Endothelial cell of umbilical vein (primary cell): ENCODE measurements at regions not wholly inside any gene's neighbourhood (a gene's known extent, or its start where the extent isn't known, plus 50 kb on each side); places are given as distances from the start of the nearest gene placed in this dataset.

Experiments used
- BruUV-seq: library from RNA; stranded (reverse); fragments of 400-500 nt; replicated peaks from 2 replicates; lab custom pipeline; 2021; lab: Mats Ljungman, UMichigan
- CTCF ChIA-PET: fragments of 300-600, 350-600 bp; sonication (Branson Sonifier 250); formaldehyde crosslinking; loops from one replicate; lab custom pipeline; 2021; ENCODE audit warnings: antibody characterized with exemption, inconsistent platforms; lab: Charles Lee
- POLR2A ChIA-PET: fragments of 300-600, 350-600 bp; sonication (Branson Sonifier 250); formaldehyde crosslinking; loops from one replicate; lab custom pipeline; 2021; ENCODE audit warnings: antibody characterized with exemption, inconsistent platforms; lab: Charles Lee
- DNase-seq: peaks from one replicate; pipeline ENCODE4 v3.0.0-alpha.2; 2011; ENCODE audit warnings: low read depth, low spot score
- FAIRE-seq: peaks from 2 replicates; lab custom pipeline; 2011; peaks lifted over from hg19 to GRCh38; lab: Jason Lieb, UNC
- H2AFZ ChIP-seq: 2 replicates; pipeline ENCODE4 v1.6.0; 2012; ENCODE audit warnings: low read depth, low read length, control low read depth, inconsistent platforms
- H3K27ac ChIP-seq: 2 replicates; pipeline ENCODE4 v1.5.1; 2011; ENCODE audit warnings: low read depth, mild to moderate bottlenecking, control low read depth, low read length, moderate library complexity; ENCODE audit not compliant: insufficient read depth
- H3K27me3 ChIP-seq, 2 experiments: 2 replicates each; pipeline versions ENCODE4 v1.6.0 to v1.6.1; 2011; ENCODE audit warnings: low read length in 2 of 2, mixed read lengths in 1 of 2; ENCODE audit not compliant: control insufficient read depth in 2 of 2, insufficient read depth in 2 of 2
- H3K36me3 ChIP-seq, 2 experiments: 2 replicates in 1 of 2; 3 replicates in 1 of 2; pipeline ENCODE4 v1.5.1; 2011; ENCODE audit warnings: low read length in 2 of 2, mild to moderate bottlenecking in 1 of 2, moderate library complexity in 1 of 2; ENCODE audit not compliant: control insufficient read depth in 2 of 2, insufficient read depth in 2 of 2; ENCODE audit errors: extremely low read depth in 1 of 2
- H3K4me1 ChIP-seq: 3 replicates; pipeline ENCODE4 v1.5.1; 2011; ENCODE audit warnings: mild to moderate bottlenecking, low read length; ENCODE audit not compliant: control insufficient read depth, insufficient read depth; ENCODE audit errors: extremely low read depth
- H3K4me2 ChIP-seq: 2 replicates; pipeline ENCODE4 v1.6.1; 2011; ENCODE audit warnings: low read length, control low read depth, mixed read lengths; ENCODE audit not compliant: insufficient read depth
- H3K4me3 ChIP-seq, 3 experiments: fragments of 200-600 bp in 1 of 3; sonication (generic), shearing (Covaris generic) in 1 of 3; replicated peaks in 1 of 3; 2 replicates each; pipeline ENCODE4 v1.5.1; 2011 to 2016; ENCODE audit warnings: control low read depth in 3 of 3, low read length in 3 of 3, mild to moderate bottlenecking in 2 of 3, inconsistent platforms in 1 of 3, low read depth in 1 of 3, moderate library complexity in 1 of 3; ENCODE audit not compliant: insufficient read depth in 1 of 3
- H3K79me2 ChIP-seq: 2 replicates; pipeline ENCODE4 v1.6.0; 2012; ENCODE audit warnings: low read length, inconsistent platforms; ENCODE audit not compliant: control insufficient read depth, insufficient read depth
- H3K9ac ChIP-seq: replicated peaks from 2 replicates; pipeline ENCODE3; 2011; ENCODE audit warnings: low read length, control low read depth; ENCODE audit not compliant: insufficient read depth; ENCODE audit errors: extremely low read depth
- H3K9me1 ChIP-seq: replicated peaks from 3 replicates; pipeline ENCODE4 v1.6.0; 2011; ENCODE audit warnings: mild to moderate bottlenecking, low read length; ENCODE audit not compliant: control insufficient read depth, insufficient read depth; ENCODE audit errors: extremely low read depth
- H3K9me3 ChIP-seq: replicated peaks from 2 replicates; pipeline ENCODE4 v1.5.1; 2012; ENCODE audit warnings: low read length, inconsistent platforms; ENCODE audit not compliant: control insufficient read depth, insufficient read depth
- H4K20me1 ChIP-seq: replicated peaks from 2 replicates; pipeline ENCODE3; 2011; ENCODE audit warnings: mild to moderate bottlenecking, low read length; ENCODE audit not compliant: control insufficient read depth, insufficient read depth; ENCODE audit errors: extremely low read depth
- CTCF ChIP-seq, 2 donors: IDR thresholded peaks; 1 replicate in 1 of 2; 2 replicates in 1 of 2; pipeline ENCODE4 v1.5.1; 2011; ENCODE audit warnings: low read length in 2 of 2, mild to moderate bottlenecking in 2 of 2, moderate library complexity in 2 of 2, control low read depth in 1 of 2, inconsistent platforms in 1 of 2, low read depth in 1 of 2; ENCODE audit not compliant: insufficient read depth in 1 of 2; ENCODE audit errors: extremely low read depth in 1 of 2
- EZH2 ChIP-seq: IDR thresholded peaks from 2 replicates; pipeline ENCODE4 v1.6.1; 2012; ENCODE audit warnings: borderline replicate concordance, low read depth, mild to moderate bottlenecking, moderate library complexity, low read length, inconsistent platforms; ENCODE audit not compliant: severe bottlenecking
- FOS ChIP-seq: IDR thresholded peaks from 2 replicates; pipeline ENCODE4 v1.6.1; 2011; ENCODE audit warnings: mild to moderate bottlenecking, low read length, moderate library complexity, borderline replicate concordance; ENCODE audit not compliant: insufficient read depth
- GATA2 ChIP-seq: IDR thresholded peaks from 2 replicates; pipeline ENCODE4 v1.7.0; 2011; ENCODE audit warnings: low read depth, mild to moderate bottlenecking, moderate library complexity, mixed read lengths, low read length; ENCODE audit not compliant: insufficient read length, insufficient read depth
- JUN ChIP-seq: IDR thresholded peaks from 2 replicates; pipeline ENCODE4 v1.6.1; 2011; ENCODE audit warnings: borderline replicate concordance, low read depth; ENCODE audit not compliant: insufficient read length, insufficient read depth
- MYC ChIP-seq: IDR thresholded peaks from one replicate; pipeline ENCODE4 v1.6.1; 2011; ENCODE audit warnings: mild to moderate bottlenecking, low read depth, low read length
- POLR2A ChIP-seq: IDR thresholded peaks from 2 replicates; pipeline ENCODE4 v1.6.1; 2012; ENCODE audit warnings: low read depth, mild to moderate bottlenecking, control low read depth, low read length
- POLR2AphosphoS5 ChIP-seq: IDR thresholded peaks from 2 replicates; pipeline ENCODE4 v1.6.1; 2012; ENCODE audit warnings: low read depth, mild to moderate bottlenecking, control low read depth, low read length, moderate library complexity; ENCODE audit not compliant: insufficient read depth
- dilution Hi-C: fragments of 300-500 bp; cut with MboI; formaldehyde crosslinking; loops from one replicate; pipeline ENCODE4 v1.15.0; 2019; ENCODE audit warnings: low sequenced_read_pairs; ENCODE audit not compliant: extremely low pct_ligation_motif_present
- intact Hi-C: fragments of 100-400 bp; cut with micrococcal nuclease; formaldehyde crosslinking; loops from one replicate; pipeline ENCODE4 v1.10.0; 2022
- TF ChIP-seq, protein P1 (sequence below): IDR thresholded peaks from 2 replicates; pipeline ENCODE4 v1.6.1; 2011; ENCODE audit not compliant: insufficient read depth, insufficient read length

- no peaks in the 10 kb centered on the region for H3K4me1 ChIP-seq
- BruUV-seq = no TSS peak
- ChIA-PET POLR2A (no interaction called here), CTCF (no interaction called here)
- H3K9me1 ChIP-seq = no peaks in the 10 kb centered on the region
- DNase-seq (no peak), FAIRE-seq (no peak)
- no peaks in the 10 kb centered on the region for H3K36me3 ChIP-seq
- H3K27me3 ChIP-seq = no peaks in the 10 kb centered on the region
- TF ChIP-seq GATA2 (no peak), MYC (no peak), CTCF (IDR thresholded peaks at IDR 0.05; ENCODE audit: extremely low read depth in 1 of 2, insufficient read depth in 1 of 2, low read depth in 1 of 2, low read length in 2 of 2) (no peak), JUN (no peak), EZH2 (no peak), POLR2AphosphoS5 (no peak), FOS (no peak), POLR2A (no peak)
- TF ChIP-seq, protein P1, sequence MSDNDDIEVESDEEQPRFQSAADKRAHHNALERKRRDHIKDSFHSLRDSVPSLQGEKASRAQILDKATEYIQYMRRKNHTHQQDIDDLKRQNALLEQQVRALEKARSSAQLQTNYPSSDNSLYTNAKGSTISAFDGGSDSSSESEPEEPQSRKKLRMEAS = no peak
- no peaks in the 10 kb centered on the region for H3K79me2 ChIP-seq
- H3K4me2 ChIP-seq = no peak overlapping the region
- no peak overlapping the region for H3K27ac ChIP-seq
- dilution Hi-C loops (no loop called here), intact Hi-C loops (no loop called here)
- no peak overlapping the region for H2AFZ ChIP-seq
- no peaks in the 10 kb centered on the region for H4K20me1 ChIP-seq
- H3K9ac ChIP-seq = no peak overlapping the region
- no peak overlapping the region for H3K4me3 ChIP-seq
- no peaks in the 10 kb centered on the region for H3K9me3 ChIP-seq
Observed at GRCh38 chr11:32213223-32213622, 122.3 kb downstream of the RCN1 start.
